ENCODE measurements at regions not wholly inside any gene's neighbourhood (a gene's known extent, or its start where the extent isn't known, plus 50 kb on each side); places are given as distances from the start of the nearest gene placed in this dataset.
"Not testable (repeated sequence)": the region's sequence is repeated elsewhere in the genome, so short reads cannot be mapped to it uniquely, and the experiment has no call there.

DNA sequence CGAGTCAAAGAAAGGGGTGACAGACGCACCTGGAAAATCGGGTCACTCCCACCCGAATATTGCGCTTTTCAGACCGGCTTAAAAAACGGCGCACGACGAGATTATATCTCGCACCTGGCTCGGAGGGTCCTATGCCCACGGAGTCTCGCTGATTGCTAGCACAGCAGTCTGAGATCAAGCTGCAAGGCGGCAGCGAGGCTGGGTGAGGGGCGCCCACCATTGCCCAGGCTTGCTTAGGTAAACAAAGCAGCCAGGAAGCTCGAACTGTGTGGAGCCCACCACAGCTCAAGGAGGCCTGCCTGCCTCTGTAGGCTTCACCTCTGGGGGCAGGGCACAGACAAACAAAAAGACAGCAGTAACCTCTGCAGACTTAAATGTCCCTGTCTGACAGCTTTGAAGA lies 832.6 kb upstream of the HS3ST5 start:
- POLR2A ChIA-PET; H3K4me3 ChIP-seq (ENCODE audit: control insufficient read depth in 1 of 7, extremely low read depth in 1 of 7, insufficient read depth in 4 of 7, low read depth in 2 of 7, low read length in 6 of 7); H3K9me3 ChIP-seq (ENCODE audit: control extremely low read depth in 1 of 5, control insufficient read depth in 4 of 5, insufficient read depth in 2 of 5, low read depth in 1 of 5, low read length in 4 of 5); H3K27me3 ChIP-seq (replicated peaks in 2 of 5; ENCODE audit: control insufficient read depth in 4 of 5, insufficient read depth in 5 of 5, low read length in 4 of 5); H3K27ac ChIP-seq (ENCODE audit: insufficient read depth in 1 of 2, low read depth in 1 of 2, low read length in 2 of 2, poor library complexity in 1 of 2, severe bottlenecking in 2 of 2); H3K36me3 ChIP-seq (ENCODE audit: control insufficient read depth in 4 of 4, insufficient read depth in 4 of 4, low read length in 3 of 4); CTCF ChIA-PET; DNase-seq; H3K4me1 ChIP-seq (ENCODE audit: control extremely low read depth in 1 of 4, control insufficient read depth in 4 of 4, insufficient read depth in 4 of 4, low read length in 3 of 4): not testable (repeated sequence)
- 91% methylated on average over 14 of the region's 18 CpGs for WGBS (ENCODE audit: insufficient coverage)

DNA sequence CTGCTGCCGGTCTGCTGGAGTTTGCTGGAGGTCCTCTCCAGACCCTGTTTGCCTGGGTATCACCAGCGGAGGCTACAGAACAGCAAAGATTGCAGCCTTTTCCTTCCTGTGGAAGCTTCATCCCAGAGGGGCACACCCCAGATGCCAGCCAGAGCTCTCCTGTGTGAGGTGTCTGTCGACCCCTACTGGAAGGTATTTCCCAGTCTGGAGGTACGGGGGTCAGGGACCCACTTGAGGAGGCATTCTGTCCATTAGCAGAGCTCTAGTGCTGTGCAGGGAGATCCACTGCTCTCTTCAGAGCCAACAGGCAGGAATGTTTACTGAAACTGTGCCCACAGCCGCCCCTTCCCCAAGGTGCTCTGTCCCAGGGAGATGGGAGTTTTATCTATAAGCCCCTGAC lies 823.1 kb upstream of the HS3ST5 start:
- H3K27me3 ChIP-seq (replicated peaks in 2 of 5; ENCODE audit: control insufficient read depth in 4 of 5, insufficient read depth in 5 of 5, low read length in 4 of 5); H3K4me3 ChIP-seq (ENCODE audit: control insufficient read depth in 1 of 7, extremely low read depth in 1 of 7, insufficient read depth in 4 of 7, low read depth in 2 of 7, low read length in 6 of 7); POLR2A ChIA-PET; H3K4me1 ChIP-seq (ENCODE audit: control extremely low read depth in 1 of 4, control insufficient read depth in 4 of 4, insufficient read depth in 4 of 4, low read length in 3 of 4); H3K9me3 ChIP-seq (ENCODE audit: control extremely low read depth in 1 of 5, control insufficient read depth in 4 of 5, insufficient read depth in 2 of 5, low read depth in 1 of 5, low read length in 4 of 5); H3K36me3 ChIP-seq (ENCODE audit: control insufficient read depth in 4 of 4, insufficient read depth in 4 of 4, low read length in 3 of 4); DNase-seq; H3K27ac ChIP-seq (ENCODE audit: insufficient read depth in 1 of 2, low read depth in 1 of 2, low read length in 2 of 2, poor library complexity in 1 of 2, severe bottlenecking in 2 of 2): not testable (repeated sequence)
- 90% methylated on average over 5 of the region's 5 CpGs for WGBS (ENCODE audit: insufficient coverage)
- CTCF ChIA-PET: interaction anchor here (0.6 kb wide), 1 partner anchor 19 kb away, joined by 3 read pairs; no protein-coding TSS in a partner anchor

- no peaks in the 10 kb centered on the region for H3K36me3 ChIP-seq (ENCODE audit: control insufficient read depth in 4 of 4, insufficient read depth in 4 of 4, low read length in 3 of 4)
- no peak for DNase-seq
- H3K27me3 ChIP-seq (replicated peaks in 2 of 5; ENCODE audit: control insufficient read depth in 4 of 5, insufficient read depth in 5 of 5, low read length in 4 of 5): no peaks in the 10 kb centered on the region
- H3K4me1 ChIP-seq (ENCODE audit: control extremely low read depth in 1 of 4, control insufficient read depth in 4 of 4, insufficient read depth in 4 of 4, low read length in 3 of 4): no peaks in the 10 kb centered on the region
- CTCF ChIA-PET: no interaction called here
- no peaks in the 10 kb centered on the region for H3K9me3 ChIP-seq (ENCODE audit: control extremely low read depth in 1 of 5, control insufficient read depth in 4 of 5, insufficient read depth in 2 of 5, low read depth in 1 of 5, low read length in 4 of 5)
- POLR2A ChIA-PET: no interaction called here
- H3K4me3 ChIP-seq (ENCODE audit: control insufficient read depth in 1 of 7, extremely low read depth in 1 of 7, insufficient read depth in 4 of 7, low read depth in 2 of 7, low read length in 6 of 7): no peak overlapping the region
- H3K27ac ChIP-seq (ENCODE audit: insufficient read depth in 1 of 2, low read depth in 1 of 2, low read length in 2 of 2, poor library complexity in 1 of 2, severe bottlenecking in 2 of 2): no peak overlapping the region
Measured at GRCh38 chr6:115159733-115160132, 816.9 kb upstream of the HS3ST5 start.

- ChIA-PET CTCF (no interaction called here), POLR2A (no interaction called here)
- 86% methylated on average over 2 of the region's 2 CpGs for WGBS (ENCODE audit: insufficient coverage)
- H3K27ac ChIP-seq (ENCODE audit: insufficient read depth in 1 of 2, low read depth in 1 of 2, low read length in 2 of 2, poor library complexity in 1 of 2, severe bottlenecking in 2 of 2): no peak overlapping the region
- H3K9me3 ChIP-seq (ENCODE audit: control extremely low read depth in 1 of 5, control insufficient read depth in 4 of 5, insufficient read depth in 2 of 5, low read depth in 1 of 5, low read length in 4 of 5): no peaks in the 10 kb centered on the region
- H3K4me1 ChIP-seq (ENCODE audit: control extremely low read depth in 1 of 4, control insufficient read depth in 4 of 4, insufficient read depth in 4 of 4, low read length in 3 of 4): no peaks in the 10 kb centered on the region
- no peaks in the 10 kb centered on the region for H3K27me3 ChIP-seq (replicated peaks in 2 of 5; ENCODE audit: control insufficient read depth in 4 of 5, insufficient read depth in 5 of 5, low read length in 4 of 5)
- no peaks in the 10 kb centered on the region for H3K36me3 ChIP-seq (ENCODE audit: control insufficient read depth in 4 of 4, insufficient read depth in 4 of 4, low read length in 3 of 4)
- DNase-seq: no peak
- no peak overlapping the region for H3K4me3 ChIP-seq (ENCODE audit: control insufficient read depth in 1 of 7, extremely low read depth in 1 of 7, insufficient read depth in 4 of 7, low read depth in 2 of 7, low read length in 6 of 7)
Measured at GRCh38 chr6:115137910-115138309, 795.1 kb upstream of the HS3ST5 start.

DNA sequence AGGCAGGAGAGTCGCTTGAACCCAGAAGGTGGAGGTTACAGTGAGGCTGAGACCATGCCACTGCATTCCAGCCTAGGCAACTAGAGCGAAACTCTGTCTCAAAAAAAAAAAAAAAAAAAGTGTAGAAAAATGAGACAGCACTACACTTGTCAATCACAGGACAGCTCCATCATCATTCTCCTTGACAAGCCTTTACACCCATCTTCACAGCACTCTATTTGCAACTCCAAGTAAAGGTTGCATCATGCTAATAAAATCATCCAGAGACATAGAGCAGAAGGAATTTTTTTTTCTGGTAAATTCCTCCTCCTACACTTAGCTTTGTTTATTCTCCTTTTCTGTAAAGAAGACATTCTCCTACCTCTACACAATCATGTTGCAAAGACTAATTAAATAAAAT lies 791.0 kb upstream of the HS3ST5 start:
- Histone ChIP-seq H3K4me1 (ENCODE audit: control extremely low read depth in 1 of 4, control insufficient read depth in 4 of 4, insufficient read depth in 4 of 4, low read length in 3 of 4) (no peaks in the 10 kb centered on the region), H3K9me3 (ENCODE audit: control extremely low read depth in 1 of 5, control insufficient read depth in 4 of 5, insufficient read depth in 2 of 5, low read depth in 1 of 5, low read length in 4 of 5) (peaks cover 0 to 8% (median 0%) of the 10 kb centered on the region in 5 experiments), H3K36me3 (ENCODE audit: control insufficient read depth in 4 of 4, insufficient read depth in 4 of 4, low read length in 3 of 4) (no peaks in the 10 kb centered on the region), H3K4me3 (ENCODE audit: control insufficient read depth in 1 of 7, extremely low read depth in 1 of 7, insufficient read depth in 4 of 7, low read depth in 2 of 7, low read length in 6 of 7) (no peak overlapping the region), H3K27ac (ENCODE audit: insufficient read depth in 1 of 2, low read depth in 1 of 2, low read length in 2 of 2, poor library complexity in 1 of 2, severe bottlenecking in 2 of 2) (no peak overlapping the region), H3K27me3 (replicated peaks in 2 of 5; ENCODE audit: control insufficient read depth in 4 of 5, insufficient read depth in 5 of 5, low read length in 4 of 5) (no peaks in the 10 kb centered on the region)
- ChIA-PET POLR2A (no interaction called here), CTCF (no interaction called here)
- WGBS (ENCODE audit: insufficient coverage): 100% methylated on average over 1 of the region's 2 CpGs
- DNase-seq: no peak

DNA sequence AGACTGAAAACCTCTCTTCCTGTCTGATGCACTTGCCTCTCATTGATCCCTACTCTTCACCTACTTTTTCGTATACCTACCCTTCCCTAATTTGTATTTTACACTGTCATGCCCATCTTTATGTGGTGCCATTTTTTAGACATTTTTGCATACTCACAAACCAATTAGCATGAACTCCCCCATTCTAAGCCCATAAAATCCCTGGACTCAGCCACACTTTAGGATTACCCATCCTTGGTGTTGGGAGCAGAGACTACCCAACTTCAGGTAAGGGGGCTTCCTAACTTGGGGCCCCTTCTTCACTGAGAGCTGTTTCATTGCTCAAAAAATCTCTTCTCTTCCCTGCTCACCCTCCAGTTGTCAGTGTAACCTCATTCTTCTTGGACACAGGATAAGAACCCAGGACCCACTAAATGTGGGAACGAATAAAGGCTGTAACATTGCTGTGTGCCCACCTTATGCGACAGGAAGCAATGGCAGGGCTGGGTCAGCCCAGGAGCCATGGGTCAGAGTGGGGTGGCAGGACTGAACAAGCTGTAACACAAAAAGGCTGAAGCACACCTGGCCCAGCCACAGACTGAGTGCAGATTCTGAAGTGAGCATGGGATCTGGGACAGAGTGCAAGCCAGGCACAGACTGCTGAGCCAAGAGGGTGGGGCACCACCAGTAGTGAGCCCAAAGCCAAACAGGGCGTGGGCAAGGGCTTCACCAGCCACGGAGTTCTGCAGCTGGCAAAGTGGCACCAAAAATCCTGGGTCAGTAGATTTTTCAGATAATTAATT lies 789.1 kb upstream of the HS3ST5 start:
- CTCF ChIA-PET: no interaction called here

DNA sequence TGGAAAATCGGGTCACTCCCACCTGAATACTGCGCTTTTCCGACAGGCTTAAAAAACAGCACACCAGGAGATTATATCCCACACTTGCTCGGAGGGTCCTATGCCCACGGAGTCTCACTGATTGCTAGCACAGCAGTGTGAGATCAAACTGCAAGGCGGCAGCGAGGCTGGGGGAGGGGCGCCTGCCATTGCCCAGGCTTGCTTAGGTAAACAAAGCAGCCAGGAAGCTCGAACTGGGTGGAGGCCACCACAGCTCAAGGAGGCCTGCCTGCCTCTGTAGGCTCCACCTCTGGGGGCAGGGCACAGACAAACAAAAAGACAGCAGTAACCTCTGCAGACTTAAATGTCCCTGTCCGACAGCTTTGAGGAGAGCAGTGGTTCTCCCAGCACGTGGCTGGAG lies 778.7 kb upstream of the HS3ST5 start:
- H3K4me3 ChIP-seq (ENCODE audit: control insufficient read depth in 1 of 7, extremely low read depth in 1 of 7, insufficient read depth in 4 of 7, low read depth in 2 of 7, low read length in 6 of 7); H3K27me3 ChIP-seq (replicated peaks in 2 of 5; ENCODE audit: control insufficient read depth in 4 of 5, insufficient read depth in 5 of 5, low read length in 4 of 5); H3K27ac ChIP-seq (ENCODE audit: insufficient read depth in 1 of 2, low read depth in 1 of 2, low read length in 2 of 2, poor library complexity in 1 of 2, severe bottlenecking in 2 of 2); H3K4me1 ChIP-seq (ENCODE audit: control extremely low read depth in 1 of 4, control insufficient read depth in 4 of 4, insufficient read depth in 4 of 4, low read length in 3 of 4); H3K9me3 ChIP-seq (ENCODE audit: control extremely low read depth in 1 of 5, control insufficient read depth in 4 of 5, insufficient read depth in 2 of 5, low read depth in 1 of 5, low read length in 4 of 5); DNase-seq; H3K36me3 ChIP-seq (ENCODE audit: control insufficient read depth in 4 of 4, insufficient read depth in 4 of 4, low read length in 3 of 4); CTCF ChIA-PET; POLR2A ChIA-PET: not testable (repeated sequence)
- 96% methylated on average over 5 of the region's 11 CpGs for WGBS (ENCODE audit: insufficient coverage)

More for the DNA sequence above, 789.1 kb upstream of the HS3ST5 start:
- Histone ChIP-seq H3K27me3 (replicated peaks in 2 of 5; ENCODE audit: control insufficient read depth in 4 of 5, insufficient read depth in 5 of 5, low read length in 4 of 5) (no peaks in the 10 kb centered on the region), H3K4me3 (ENCODE audit: control insufficient read depth in 1 of 7, extremely low read depth in 1 of 7, insufficient read depth in 4 of 7, low read depth in 2 of 7, low read length in 6 of 7) (no peak overlapping the region), H3K36me3 (ENCODE audit: control insufficient read depth in 4 of 4, insufficient read depth in 4 of 4, low read length in 3 of 4) (no peaks in the 10 kb centered on the region), H3K9me3 (ENCODE audit: control extremely low read depth in 1 of 5, control insufficient read depth in 4 of 5, insufficient read depth in 2 of 5, low read depth in 1 of 5, low read length in 4 of 5) (peaks cover 0 to 8% (median 0%) of the 10 kb centered on the region in 5 experiments), H3K27ac (ENCODE audit: insufficient read depth in 1 of 2, low read depth in 1 of 2, low read length in 2 of 2, poor library complexity in 1 of 2, severe bottlenecking in 2 of 2) (no peak overlapping the region), H3K4me1 (ENCODE audit: control extremely low read depth in 1 of 4, control insufficient read depth in 4 of 4, insufficient read depth in 4 of 4, low read length in 3 of 4) (no peaks in the 10 kb centered on the region)
- DNase-seq: no peak
- POLR2A ChIA-PET: no interaction called here
- WGBS (ENCODE audit: insufficient coverage): 94% methylated on average over 3 of the region's 5 CpGs
